ENCODE measurements at regions not wholly inside any gene's neighbourhood (a gene's known extent, or its start where the extent isn't known, plus 50 kb on each side); places are given as distances from the start of the nearest gene placed in this dataset.

GRCh38 chr21:28250946-28251345 lies 741.7 kb downstream of the LTN1 start:
- Histone ChIP-seq H3K36me3 (no peaks in the 10 kb centered on the region), H3K9me3 (no peaks in the 10 kb centered on the region), H3K27ac (no peak overlapping the region), H3K4me3 (no peak overlapping the region), H3K4me1 (no peaks in the 10 kb centered on the region), H3K27me3 (no peaks in the 10 kb centered on the region)
- TF ChIP-seq CTCF (IDR thresholded peaks at IDR 0.05): no peak
- TF ChIP-seq POLR2A (IDR thresholded peaks at IDR 0.05): no peak
- no peak for DNase-seq

- H3K4me3 ChIP-seq: no peak overlapping the region
- no peaks in the 10 kb centered on the region for H3K36me3 ChIP-seq
- TF ChIP-seq POLR2A (IDR thresholded peaks at IDR 0.05) (no peak), CTCF (IDR thresholded peaks at IDR 0.05) (no peak)
- no peaks in the 10 kb centered on the region for H3K4me1 ChIP-seq
- DNase-seq: no peak
- no peak overlapping the region for H3K27ac ChIP-seq
- no peaks in the 10 kb centered on the region for H3K27me3 ChIP-seq
- no peaks in the 10 kb centered on the region for H3K9me3 ChIP-seq
These were observed 745.1 kb downstream of the LTN1 start for GRCh38 chr21:28247454-28248020.

GRCh38 chr21:28240586-28240985 lies 752.1 kb downstream of the LTN1 start:
- TF ChIP-seq CTCF (IDR thresholded peaks at IDR 0.05) (no peak), POLR2A (IDR thresholded peaks at IDR 0.05) (no peak)
- no peak overlapping the region for H3K27ac ChIP-seq
- H3K36me3 ChIP-seq: no peaks in the 10 kb centered on the region
- no peaks in the 10 kb centered on the region for H3K9me3 ChIP-seq
- H3K4me3 ChIP-seq: no peak overlapping the region
- H3K27me3 ChIP-seq: no peaks in the 10 kb centered on the region
- peaks cover 0 to 4% (median 2%) of the 10 kb centered on the region in 4 donors for H3K4me1 ChIP-seq
- no peak for DNase-seq

GRCh38 chr21:28239340-28239739 lies 753.3 kb downstream of the LTN1 start:
- no peak for DNase-seq
- Histone ChIP-seq H3K4me1 (peaks cover 0 to 4% (median 2%) of the 10 kb centered on the region in 4 donors), H3K27ac (no peak overlapping the region), H3K36me3 (no peaks in the 10 kb centered on the region), H3K4me3 (no peak overlapping the region), H3K27me3 (no peaks in the 10 kb centered on the region), H3K9me3 (no peaks in the 10 kb centered on the region)
- TF ChIP-seq POLR2A (IDR thresholded peaks at IDR 0.05): no peak
- TF ChIP-seq CTCF (IDR thresholded peaks at IDR 0.05): no peak

- H3K9me3 ChIP-seq: no peaks in the 10 kb centered on the region
- TF ChIP-seq POLR2A (IDR thresholded peaks at IDR 0.05) (no peak), CTCF (IDR thresholded peaks at IDR 0.05) (no peak)
- no peak overlapping the region for H3K27ac ChIP-seq
- no peaks in the 10 kb centered on the region for H3K36me3 ChIP-seq
- H3K27me3 ChIP-seq: no peaks in the 10 kb centered on the region
- H3K4me1 ChIP-seq: peaks cover 0 to 4% (median 2%) of the 10 kb centered on the region in 4 donors
- no peak for DNase-seq
- H3K4me3 ChIP-seq: no peak overlapping the region
These were observed 755.0 kb downstream of the LTN1 start for GRCh38 chr21:28237661-28238060.
